Umbilical cord (tissue), 1 donor: ENCODE measurements at regions not wholly inside any gene's neighbourhood (a gene's known extent, or its start where the extent isn't known, plus 50 kb on each side); places are given as distances from the start of the nearest gene placed in this dataset.
"Not testable (repeated sequence)": the region's sequence is repeated elsewhere in the genome, so short reads cannot be mapped to it uniquely, and the experiment has no call there.

Experiments used
- DNase-seq: peaks from one replicate; pipeline ENCODE4 v3.0.0-alpha.2; 2015; ENCODE audit warnings: low spot score

GRCh38 chr12:105524961-105525360 is 194.5 kb downstream of the C12orf75 start:
- peak; percentile 91 for DNase-seq

- no peak for DNase-seq
Measured at GRCh38 chr12:105534068-105534467, 203.6 kb downstream of the C12orf75 start.

- DNase-seq: not testable (repeated sequence)
Measured at GRCh38 chr12:105535033-105535432, 204.5 kb downstream of the C12orf75 start.

GRCh38 chr12:105538880-105539279 is 208.4 kb downstream of the C12orf75 start:
- DNase-seq: no peak

GRCh38 chr12:105539735-105540134 is 209.2 kb downstream of the C12orf75 start:
- DNase-seq: no peak

- no peak for DNase-seq
Measured at GRCh38 chr12:105547786-105548185, 217.3 kb downstream of the C12orf75 start.

GRCh38 chr12:105548626-105549025 is 218.1 kb downstream of the C12orf75 start:
- no peak for DNase-seq

- no peak for DNase-seq
Measured at GRCh38 chr12:105552056-105552455, 221.6 kb downstream of the C12orf75 start.

GRCh38 chr12:105554223-105554678 is 223.8 kb downstream of the C12orf75 start:
- DNase-seq: peak; percentile 7

- DNase-seq: no peak
Measured at GRCh38 chr12:105554856-105555255, 224.4 kb downstream of the C12orf75 start.

GRCh38 chr12:105555556-105556295 is 225.2 kb downstream of the C12orf75 start:
- no peak for DNase-seq

GRCh38 chr12:105559310-105559709 is 228.8 kb downstream of the C12orf75 start:
- DNase-seq: no peak

- peak; percentile 36 for DNase-seq
Measured at GRCh38 chr12:105561546-105562198, 231.2 kb downstream of the C12orf75 start.

- DNase-seq: peak; percentile 66
Measured at GRCh38 chr12:105562199-105562971, 231.9 kb downstream of the C12orf75 start.

GRCh38 chr12:105567061-105567460 is 236.6 kb downstream of the C12orf75 start:
- no peak for DNase-seq

- DNase-seq: no peak
Measured at GRCh38 chr12:105569886-105570285, 239.4 kb downstream of the C12orf75 start.

GRCh38 chr12:105570944-105571343 is 240.5 kb downstream of the C12orf75 start:
- peak; percentile 17 for DNase-seq

GRCh38 chr12:105573574-105573973 is 243.1 kb downstream of the C12orf75 start:
- no peak for DNase-seq

- no peak for DNase-seq
Measured at GRCh38 chr12:105574056-105574715, 243.7 kb downstream of the C12orf75 start.

GRCh38 chr12:105575235-105575634 is 244.7 kb downstream of the C12orf75 start:
- DNase-seq: no peak

GRCh38 chr12:105576261-105576660 is 245.8 kb downstream of the C12orf75 start:
- no peak for DNase-seq
